Pancreas (tissue), 10 donors: ENCODE measurements at regions not wholly inside any gene's neighbourhood (a gene's known extent, or its start where the extent isn't known, plus 50 kb on each side); places are given as distances from the start of the nearest gene placed in this dataset.

ENCODE experiments used
- ATAC-seq, 4 donors: fragments of 200-7000 bp; cut with Tn5 transposase; one replicate each; pipeline versions ENCODE4 v1.8.0 to v1.9.1; 2020; ENCODE audit warnings: mild to moderate bottlenecking in 4 of 4, moderate library complexity in 4 of 4
- DNase-seq, 6 donors: peaks; one replicate each; pipeline ENCODE4 v3.0.0-alpha.2; 2020
- FAIRE-seq: peaks from 2 replicates; lab custom pipeline; 2012; peaks lifted over from hg19 to GRCh38; lab: Jason Lieb, UNC
- H3K27ac ChIP-seq, 4 donors: fragments of 200-600 bp; sonication (generic); 1 replicate in 3 of 4; 2 replicates in 1 of 4; pipeline versions ENCODE4 v1.5.0 to v1.8.0; 2020
- H3K27me3 ChIP-seq, 4 donors: fragments of 200-600 bp; one replicate each; pipeline ENCODE4 v1.8.0; 2021
- H3K36me3 ChIP-seq, 3 donors: fragments of 200-600 bp; sonication (generic) in 1 of 3; one replicate each; pipeline versions ENCODE4 v1.5.0 to v1.8.0; 2020 to 2021
- H3K4me1 ChIP-seq, 3 donors: fragments of 200-600 bp; one replicate each; pipeline ENCODE4 v1.8.0; 2021
- H3K4me3 ChIP-seq, 4 donors: fragments of 200-600 bp; sonication (generic) in 2 of 4; one replicate each; pipeline versions ENCODE4 v1.5.0 to v1.8.0; 2020 to 2021
- H3K9me3 ChIP-seq, 4 donors: fragments of 200-600 bp; one replicate each; pipeline ENCODE4 v1.8.0; 2021
- WGBS, 2 donors: extraction: QIAGEN DNeasy Blood & Tissue Kit; methylation state at CpG; one replicate each; pipeline ENCODE4 v1.1.7; 2013; 5-methylcytosine and 5-hydroxymethylcytosine counted together
- intact Hi-C, 3 donors: fragments of 100-400 bp; cut with DNase I; formaldehyde crosslinking; loops; one replicate each; pipeline versions ENCODE4 v1.11.1 to v1.14.2; 2022
- TF ChIP-seq, protein P1 (sequence below), 4 donors: fragments of 200-600 bp; sonication (generic) in 3 of 4; IDR thresholded peaks; one replicate each; pipeline versions ENCODE4 v1.5.0 to v1.8.0; 2021; ENCODE audit warnings: antibody characterized with exemption in 4 of 4
- donor health status: healthy with polysubstance abuse.
- donor health status: DM: no; HTN: no; CAD: no; lungs with moderate emphysema.
- donor health status: DM: no; HTN: no; CAD: no.
- donor health status: control.
- donor health status: control.
- donor health status: Bipolar disorder and iron deficiency.
- donor health status: DM: yes; HTN: yes; CAD: no.
- donor health status: DM: no; HTN: no; CAD: no.
- donor health status: DM: no; HTN: no; CAD: no.
- donor health status: DM: yes; HTN: yes; CAD: no.

DNA sequence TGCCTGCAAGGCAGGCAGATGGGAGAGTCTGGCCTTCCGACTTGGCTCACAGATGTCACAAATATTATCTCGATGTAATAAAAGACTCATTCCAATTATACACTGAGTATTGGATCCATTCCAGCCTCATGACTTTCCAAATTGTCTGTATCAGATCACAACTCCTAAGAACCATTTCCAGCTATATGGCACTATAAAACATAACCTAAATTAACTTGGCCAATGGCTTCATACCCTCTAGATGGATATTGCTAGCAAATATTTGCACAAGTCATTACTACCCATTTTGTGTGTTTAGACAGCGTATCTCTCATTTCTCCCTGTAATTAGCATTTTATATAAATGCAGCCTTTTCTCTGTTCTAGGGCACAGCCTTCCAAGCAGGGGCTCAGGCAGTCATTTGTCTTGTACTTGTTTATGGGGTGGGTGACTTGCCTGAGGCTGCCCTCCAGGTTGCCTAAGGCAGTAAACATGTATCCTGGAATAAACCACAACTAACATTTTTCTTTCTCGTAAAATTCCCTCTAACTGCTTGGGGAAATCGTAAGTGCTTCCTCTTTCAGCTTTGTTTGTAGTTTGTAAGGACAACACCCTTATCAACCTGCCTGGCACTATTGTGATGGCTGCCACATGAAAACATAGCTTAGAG, 70.6 kb upstream of the KCNJ6 start:
- Histone ChIP-seq H3K9me3 (no peaks in the 10 kb centered on the region), H3K4me1 (no peaks in the 10 kb centered on the region), H3K27me3 (peaks cover 0 to 4% (median 0%) of the 10 kb centered on the region in 4 donors), H3K27ac (no peak overlapping the region), H3K4me3 (no peak overlapping the region), H3K36me3 (no peaks in the 10 kb centered on the region)
- WGBS, 2 donors: 43 to 44% methylated on average over 5 of the region's 5 CpGs
- DNase-seq: no peak
- intact Hi-C loops: no loop called here
- FAIRE-seq: no peak
- ATAC-seq: no peak
- TF ChIP-seq, protein P1, sequence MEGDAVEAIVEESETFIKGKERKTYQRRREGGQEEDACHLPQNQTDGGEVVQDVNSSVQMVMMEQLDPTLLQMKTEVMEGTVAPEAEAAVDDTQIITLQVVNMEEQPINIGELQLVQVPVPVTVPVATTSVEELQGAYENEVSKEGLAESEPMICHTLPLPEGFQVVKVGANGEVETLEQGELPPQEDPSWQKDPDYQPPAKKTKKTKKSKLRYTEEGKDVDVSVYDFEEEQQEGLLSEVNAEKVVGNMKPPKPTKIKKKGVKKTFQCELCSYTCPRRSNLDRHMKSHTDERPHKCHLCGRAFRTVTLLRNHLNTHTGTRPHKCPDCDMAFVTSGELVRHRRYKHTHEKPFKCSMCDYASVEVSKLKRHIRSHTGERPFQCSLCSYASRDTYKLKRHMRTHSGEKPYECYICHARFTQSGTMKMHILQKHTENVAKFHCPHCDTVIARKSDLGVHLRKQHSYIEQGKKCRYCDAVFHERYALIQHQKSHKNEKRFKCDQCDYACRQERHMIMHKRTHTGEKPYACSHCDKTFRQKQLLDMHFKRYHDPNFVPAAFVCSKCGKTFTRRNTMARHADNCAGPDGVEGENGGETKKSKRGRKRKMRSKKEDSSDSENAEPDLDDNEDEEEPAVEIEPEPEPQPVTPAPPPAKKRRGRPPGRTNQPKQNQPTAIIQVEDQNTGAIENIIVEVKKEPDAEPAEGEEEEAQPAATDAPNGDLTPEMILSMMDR (IDR thresholded peaks at IDR 0.05): no peak

DNA sequence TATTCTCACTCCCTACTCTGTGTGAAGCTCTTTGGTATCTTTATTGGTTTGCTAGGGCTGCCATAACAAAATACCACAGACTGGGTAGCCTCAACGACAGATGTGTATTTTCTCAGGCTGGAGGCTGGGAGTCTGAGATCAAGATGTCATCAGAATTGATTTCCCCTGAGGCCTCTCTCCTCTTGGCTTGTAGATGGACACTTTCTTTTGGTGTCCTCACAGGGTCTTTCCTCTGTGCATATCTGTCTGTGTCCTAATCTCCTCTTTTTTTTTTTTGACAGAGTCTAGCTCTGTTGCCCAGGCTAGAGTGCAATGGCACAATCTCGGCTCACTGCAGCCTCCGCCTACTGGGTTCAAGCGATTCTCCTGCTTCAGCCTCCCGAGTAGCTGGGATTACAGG, 71.4 kb upstream of the KCNJ6 start:
- 73 to 81% methylated on average over 5 of the region's 5 CpGs for WGBS, 2 donors
- H3K27me3 ChIP-seq: no peaks in the 10 kb centered on the region
- H3K27ac ChIP-seq: no peak overlapping the region
- H3K4me1 ChIP-seq: no peaks in the 10 kb centered on the region
- H3K4me3 ChIP-seq: no peak overlapping the region
- H3K9me3 ChIP-seq: no peaks in the 10 kb centered on the region
- intact Hi-C loops: no loop called here
- ATAC-seq (no peak), DNase-seq (no peak), FAIRE-seq (no peak)
- H3K36me3 ChIP-seq: no peaks in the 10 kb centered on the region
- TF ChIP-seq, protein P1 (IDR thresholded peaks at IDR 0.05): no peak

DNA sequence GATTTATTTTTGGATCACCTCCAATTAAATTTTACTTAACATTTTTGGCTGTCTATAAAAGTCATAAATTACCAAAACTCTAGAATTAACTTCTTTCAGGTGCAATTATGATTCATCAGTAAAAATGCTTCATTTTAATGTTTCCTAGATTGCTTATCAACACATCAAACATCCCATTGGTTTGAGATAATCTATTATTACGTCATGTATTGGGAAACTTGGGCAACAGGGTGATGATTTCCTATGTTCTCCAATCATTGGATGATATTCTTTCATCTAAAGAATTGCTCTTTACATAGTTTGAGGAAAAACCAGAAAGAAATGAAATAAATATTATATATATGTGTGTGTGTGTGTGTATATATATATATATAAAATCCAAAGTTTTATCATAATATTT, 76.8 kb upstream of the KCNJ6 start:
- FAIRE-seq: no peak
- intact Hi-C loops: no loop called here
- DNase-seq: no peak
- TF ChIP-seq, protein P1 (IDR thresholded peaks at IDR 0.05): no peak
- H3K4me3 ChIP-seq: no peak overlapping the region
- WGBS, 2 donors: 52 to 53% methylated on average over 1 of the region's 1 CpG
- no peaks in the 10 kb centered on the region for H3K27me3 ChIP-seq
- H3K9me3 ChIP-seq: no peaks in the 10 kb centered on the region
- H3K27ac ChIP-seq: no peak overlapping the region
- ATAC-seq: no peak
- no peaks in the 10 kb centered on the region for H3K36me3 ChIP-seq
- H3K4me1 ChIP-seq: no peaks in the 10 kb centered on the region

DNA sequence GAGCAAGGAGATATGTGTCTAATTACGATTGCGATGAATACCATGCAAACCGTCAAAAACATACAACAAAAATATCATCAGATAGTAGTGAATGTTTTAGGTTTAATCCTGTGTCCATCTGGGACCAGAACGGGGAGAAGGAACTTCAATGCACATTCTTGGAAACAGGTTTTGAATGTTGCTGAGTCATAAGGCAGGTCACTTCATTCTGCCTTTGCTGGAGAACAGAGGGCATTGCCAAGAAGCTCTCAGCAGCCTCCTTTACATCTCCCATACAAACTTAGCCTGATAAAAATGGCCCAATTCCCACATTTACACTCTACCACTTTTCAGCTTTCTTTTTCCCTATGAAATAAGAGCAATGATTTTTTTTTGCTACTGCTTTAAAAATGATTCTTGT, 78.0 kb upstream of the KCNJ6 start:
- DNase-seq (no peak), FAIRE-seq (no peak), ATAC-seq (no peak)
- TF ChIP-seq, protein P1 (IDR thresholded peaks at IDR 0.05): no peak
- H3K4me1 ChIP-seq: no peaks in the 10 kb centered on the region
- H3K36me3 ChIP-seq: no peaks in the 10 kb centered on the region
- no peak overlapping the region for H3K27ac ChIP-seq
- intact Hi-C loops: no loop called here
- WGBS, 2 donors: 56 to 81% methylated on average over 4 of the region's 4 CpGs
- H3K9me3 ChIP-seq: no peaks in the 10 kb centered on the region
- H3K4me3 ChIP-seq: no peak overlapping the region
- no peaks in the 10 kb centered on the region for H3K27me3 ChIP-seq

DNA sequence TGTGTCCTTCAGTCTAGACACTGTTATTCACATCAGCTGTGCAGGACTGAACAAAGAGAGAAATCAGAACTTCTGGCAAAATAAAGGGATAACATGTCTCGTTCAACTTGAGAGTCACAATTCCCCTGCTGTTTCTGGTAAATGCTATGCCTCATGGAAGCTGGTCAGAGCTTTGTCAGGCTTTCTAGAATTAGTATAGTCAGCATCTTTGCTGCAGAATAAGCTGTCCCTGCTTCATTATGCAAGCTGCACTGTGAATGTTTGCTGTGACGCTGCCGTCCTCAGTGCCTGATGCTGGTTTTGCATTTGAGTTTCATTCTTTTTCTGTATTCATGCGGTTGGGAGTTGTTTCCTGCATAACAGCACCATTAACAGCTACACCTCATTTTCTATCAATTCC, 96.4 kb upstream of the KCNJ6 start:
- Histone ChIP-seq H3K4me1 (no peaks in the 10 kb centered on the region), H3K27ac (no peak overlapping the region), H3K36me3 (no peaks in the 10 kb centered on the region), H3K27me3 (no peaks in the 10 kb centered on the region), H3K4me3 (no peak overlapping the region), H3K9me3 (no peaks in the 10 kb centered on the region)
- DNase-seq (no peak), FAIRE-seq (no peak), ATAC-seq (no peak)
- TF ChIP-seq, protein P1 (IDR thresholded peaks at IDR 0.05): no peak
- intact Hi-C loops: no loop called here
- 55 to 62% methylated on average over 4 of the region's 4 CpGs for WGBS, 2 donors
